Anterior cingulate cortex (tissue), 58 donors: ENCODE measurements at regions not wholly inside any gene's neighbourhood (a gene's known extent, or its start where the extent isn't known, plus 50 kb on each side); places are given as distances from the start of the nearest gene placed in this dataset.
A peak's percentile ranks its signal among the peaks of the same experiment; 100 is the strongest.

Source experiments
- DNase-seq, 58 donors: peaks; one replicate each; lab custom pipeline; 2025; lab: John Stamatoyannopoulos, UW

DNA sequence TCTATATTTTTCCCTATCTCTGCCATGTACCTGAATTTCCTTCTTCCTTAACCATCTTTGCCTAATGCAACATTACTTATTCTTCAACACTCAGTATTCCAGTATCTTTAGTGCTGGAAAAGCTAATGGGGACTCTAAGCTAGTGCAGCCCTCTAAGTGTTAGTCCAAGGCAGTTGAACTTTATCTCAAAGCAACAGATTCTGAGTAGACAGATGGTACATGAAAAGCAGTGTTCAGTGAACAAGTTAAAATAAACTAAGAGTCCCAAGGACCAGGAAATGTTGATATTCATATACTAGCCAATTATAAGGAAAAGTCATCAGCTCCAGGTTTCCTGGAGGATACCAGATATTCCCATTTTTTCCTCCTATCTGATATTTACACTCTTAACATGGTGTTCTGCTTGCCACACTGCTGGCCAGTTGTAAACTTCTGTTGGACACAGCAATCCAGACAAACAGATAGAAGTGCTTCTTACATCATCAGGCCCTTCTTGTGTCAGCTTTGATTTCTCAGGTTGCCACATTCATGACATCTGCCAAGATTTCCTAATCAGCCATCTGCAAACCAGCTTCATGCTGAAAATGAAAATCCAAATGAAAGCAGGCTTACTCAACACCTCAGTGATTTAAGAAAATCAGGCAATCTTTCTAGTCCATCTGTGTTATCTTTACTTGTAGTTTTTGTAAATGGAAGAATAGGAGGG is 255.9 kb upstream of the POU2AF2 start:
- peak in 2 of 58 donors; percentile 4 to 12 for DNase-seq

DNA sequence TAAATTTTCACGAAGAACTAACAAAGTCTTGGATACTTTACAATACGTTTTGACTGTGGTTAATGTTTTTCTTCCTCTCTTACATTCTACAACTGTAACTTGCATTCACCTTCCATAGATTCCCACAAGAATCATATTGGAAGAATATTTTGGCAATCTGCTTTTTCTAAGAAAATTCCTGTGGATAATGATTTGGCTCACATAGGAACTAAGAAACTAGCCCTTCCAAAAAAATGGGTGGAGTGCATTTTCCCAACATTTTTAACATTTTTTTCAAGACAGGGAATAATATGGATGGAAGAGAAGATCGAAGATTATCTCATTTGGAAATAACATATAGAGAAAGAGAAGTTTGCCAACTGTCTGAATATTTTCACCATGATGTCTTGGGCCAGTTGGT is 256.9 kb upstream of the POU2AF2 start:
- no peak for DNase-seq

DNA sequence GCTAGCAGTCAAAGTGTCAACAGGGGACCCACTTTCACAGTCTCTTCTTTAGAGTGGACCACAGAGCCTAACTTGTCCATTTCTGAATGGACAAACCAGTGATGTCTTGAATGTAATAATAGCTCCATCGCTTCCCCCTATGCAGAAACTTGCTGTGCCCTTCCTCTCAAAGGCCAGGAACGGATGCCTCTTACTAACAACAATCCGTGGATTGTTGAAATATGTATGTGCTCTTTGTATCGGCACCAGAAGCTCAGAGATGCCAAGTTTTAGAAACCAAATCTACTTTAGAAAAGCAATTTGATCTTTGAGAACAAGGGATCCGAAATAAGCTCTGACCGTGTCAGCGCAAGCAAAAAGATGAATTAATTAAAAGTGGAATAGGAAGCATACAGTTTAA is 259.5 kb upstream of the POU2AF2 start:
- no peak for DNase-seq

DNA sequence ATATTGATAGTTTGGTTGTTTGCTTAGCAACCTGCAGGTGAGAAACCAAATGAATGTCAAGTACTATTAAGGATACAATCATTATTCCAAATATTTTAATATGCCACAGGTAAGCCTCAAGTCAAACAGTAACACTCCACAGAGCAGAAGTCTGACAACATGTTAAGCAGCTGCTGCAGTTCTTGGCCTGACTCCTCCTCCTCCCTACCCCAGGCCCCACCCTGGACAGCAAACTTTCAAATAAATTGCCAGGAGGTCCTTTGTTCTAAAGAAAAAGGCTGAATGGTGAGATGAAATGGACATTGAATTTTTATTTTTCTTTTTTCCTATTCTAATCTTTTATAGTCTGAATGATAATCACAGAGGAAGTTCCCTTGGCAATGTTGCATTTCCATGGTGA is 260.0 kb upstream of the POU2AF2 start:
- no peak for DNase-seq

DNA sequence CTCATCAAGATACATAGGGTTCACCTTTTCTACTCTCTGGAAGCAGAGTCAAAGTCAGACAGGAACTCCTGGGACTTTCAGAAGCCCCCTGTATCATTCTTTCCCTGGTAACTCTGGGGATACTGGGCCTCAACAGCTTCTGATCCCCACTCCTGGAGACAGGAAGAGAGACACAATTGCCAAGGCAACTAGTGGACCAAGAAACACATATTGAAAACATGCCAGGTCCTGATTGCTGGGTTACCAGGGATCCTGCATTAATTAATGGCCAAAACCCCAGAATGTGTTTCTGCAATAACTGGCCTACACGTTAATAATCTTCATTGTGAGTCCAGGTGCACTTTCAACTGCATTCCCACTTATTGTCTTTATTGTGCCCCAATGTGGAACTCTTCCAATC is 260.8 kb upstream of the POU2AF2 start:
- DNase-seq, result no peak

- no peak for DNase-seq
Observed at GRCh38 chr11:110984147-110984546, 261.4 kb upstream of the POU2AF2 start.

DNA sequence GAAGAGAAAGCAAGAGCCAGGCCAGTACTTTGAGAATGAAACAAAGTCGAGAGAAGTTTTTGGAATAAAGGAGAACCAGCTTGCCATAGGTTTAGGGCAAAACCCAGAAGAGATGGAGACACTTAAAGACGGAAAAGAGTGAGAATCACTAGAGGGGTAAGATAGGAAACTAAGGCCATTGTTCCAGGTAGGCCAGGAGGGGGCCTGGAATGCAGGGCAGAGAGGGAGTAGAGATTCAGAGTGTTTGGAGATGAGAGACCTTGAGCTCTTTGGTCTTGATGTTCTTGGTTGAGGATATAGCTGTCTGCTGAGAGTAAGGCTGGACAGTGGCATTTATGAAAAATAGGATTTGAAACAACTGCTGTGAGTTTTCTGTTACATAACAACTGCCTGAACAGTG is 263.3 kb upstream of the POU2AF2 start:
- no peak for DNase-seq

DNA sequence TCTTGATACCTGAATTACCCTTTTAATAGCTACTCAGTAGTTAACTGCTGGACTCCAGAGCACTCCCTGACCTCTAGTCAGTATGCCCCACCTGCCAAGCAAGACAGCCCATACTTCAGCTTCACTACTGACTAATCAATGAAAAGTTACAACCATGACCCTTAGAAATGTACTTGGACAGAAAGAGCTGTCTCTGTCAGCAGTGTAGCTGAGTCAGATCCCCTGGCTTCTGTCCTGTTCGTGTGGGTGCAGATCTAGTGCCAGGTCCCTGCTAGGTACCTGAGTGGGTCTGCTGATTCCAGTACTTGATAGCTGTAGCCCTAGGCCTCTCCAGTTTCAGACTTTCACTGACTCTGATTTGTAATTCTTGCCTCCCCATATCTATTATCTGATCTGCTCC is 265.8 kb upstream of the POU2AF2 start:
- no peak for DNase-seq

DNA sequence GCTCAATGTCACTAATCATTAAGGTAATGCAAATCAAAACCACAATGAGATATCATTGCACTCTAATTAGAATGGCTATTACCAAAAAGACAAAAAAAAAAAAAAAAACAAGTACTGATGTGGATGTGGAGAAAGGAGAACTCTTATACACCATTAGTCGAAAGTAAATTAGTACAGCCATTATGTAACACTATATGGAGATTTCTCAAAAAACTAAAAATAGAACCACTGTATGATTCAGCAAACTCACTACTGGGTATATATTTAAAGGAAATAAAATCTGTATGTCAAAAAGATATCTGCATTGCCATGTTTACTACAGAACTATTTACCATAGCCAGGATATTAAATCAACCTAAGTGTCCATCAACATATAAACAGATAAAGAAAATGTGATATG is 265.4 kb upstream of the ARHGAP20 start:
- DNase-seq, result no peak

DNA sequence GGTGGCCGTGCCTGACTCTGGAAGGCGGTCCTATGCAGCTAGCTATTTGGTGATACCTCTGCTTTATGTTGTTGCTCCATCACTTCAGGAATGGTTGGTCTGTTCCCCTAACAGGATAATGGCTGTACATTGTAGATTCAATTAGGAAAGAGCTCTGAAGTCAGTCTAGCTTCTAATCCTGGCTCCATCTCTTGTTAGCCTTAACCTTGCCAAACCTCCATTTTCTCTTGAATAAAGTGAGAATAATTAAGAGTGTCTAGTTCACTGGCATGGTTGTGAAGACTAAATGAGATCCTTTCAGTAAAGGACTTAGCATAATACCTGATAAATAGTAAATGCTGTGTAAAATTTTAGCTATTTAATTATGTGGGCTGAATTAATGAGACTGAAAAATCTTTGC is 262.5 kb upstream of the ARHGAP20 start:
- DNase-seq, result no peak

- no peak for DNase-seq
Observed at GRCh38 chr11:110973401-110973980, 261.3 kb upstream of the ARHGAP20 start.

DNA sequence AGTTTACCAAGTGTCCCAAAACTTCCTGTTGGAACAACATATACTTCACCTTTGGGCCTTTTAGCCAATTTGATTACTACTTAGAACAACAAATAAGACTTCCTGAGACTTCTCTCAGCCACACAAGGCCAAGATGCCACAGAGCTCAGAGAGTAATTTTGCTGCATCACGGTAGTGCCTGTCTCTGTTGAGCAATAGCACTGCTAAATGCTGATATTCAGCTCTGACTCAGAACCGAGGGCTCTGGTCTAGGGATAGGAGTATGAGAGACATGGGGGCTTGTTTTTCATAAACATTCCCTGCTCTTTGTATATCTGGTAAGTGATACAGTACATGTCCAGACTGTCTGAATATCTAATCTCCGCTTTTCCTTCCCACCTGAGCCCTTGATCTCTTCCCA is 260.4 kb upstream of the ARHGAP20 start:
- DNase-seq, result no peak

GRCh38 chr11:110972106-110972505 is 259.9 kb upstream of the ARHGAP20 start:
- DNase-seq, result no peak

DNA sequence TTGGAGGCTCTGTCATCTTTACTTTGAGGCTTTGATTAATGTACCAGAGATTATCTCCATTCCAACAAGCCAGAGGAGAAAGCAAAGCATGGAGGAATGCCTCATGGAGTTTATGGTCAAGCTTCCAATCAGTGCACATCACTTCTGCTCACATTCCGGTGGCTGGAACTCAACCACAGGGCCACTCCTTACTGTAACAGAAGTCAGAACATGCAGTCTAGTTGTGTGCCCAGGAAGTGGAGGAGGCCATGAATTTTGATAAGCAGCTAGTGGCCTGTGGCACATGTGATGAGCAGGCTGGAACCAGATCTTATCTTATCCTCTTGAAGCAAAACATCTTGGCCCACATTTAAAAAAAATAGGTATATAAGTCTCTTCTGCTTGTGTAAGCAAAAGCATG is 258.9 kb upstream of the ARHGAP20 start:
- no peak for DNase-seq

- no peak for DNase-seq
Observed at GRCh38 chr11:110968348-110969062, 256.3 kb upstream of the ARHGAP20 start.

- DNase-seq, result no peak
Observed at GRCh38 chr11:110966131-110966530, 253.9 kb upstream of the ARHGAP20 start.

- DNase-seq, result no peak
Observed at GRCh38 chr11:110962921-110963320, 250.7 kb upstream of the ARHGAP20 start.

DNA sequence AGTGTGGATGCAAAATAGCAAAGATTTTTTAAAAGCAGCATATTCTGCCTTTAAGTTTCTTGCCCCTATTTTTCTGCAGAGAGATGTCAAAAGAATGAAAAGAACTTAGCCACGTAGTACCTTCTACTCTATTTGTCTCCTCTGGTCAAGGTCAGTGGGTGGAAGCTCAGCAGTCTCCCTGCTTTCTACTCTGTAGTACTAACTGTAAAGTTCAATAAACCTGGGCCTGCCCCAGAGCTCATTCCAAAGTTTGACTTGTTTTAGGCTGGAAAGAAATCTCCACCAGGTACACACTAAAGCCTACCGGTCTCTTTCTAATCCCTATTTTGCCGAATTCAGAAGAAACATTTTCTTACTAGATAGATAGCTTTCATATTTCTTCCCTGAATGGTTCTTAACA is 247.9 kb upstream of the ARHGAP20 start:
- no peak for DNase-seq

- no peak for DNase-seq
Observed at GRCh38 chr11:110958216-110958615, 246.0 kb upstream of the ARHGAP20 start.

GRCh38 chr11:110955776-110956175 is 243.5 kb upstream of the ARHGAP20 start:
- no peak for DNase-seq

DNA sequence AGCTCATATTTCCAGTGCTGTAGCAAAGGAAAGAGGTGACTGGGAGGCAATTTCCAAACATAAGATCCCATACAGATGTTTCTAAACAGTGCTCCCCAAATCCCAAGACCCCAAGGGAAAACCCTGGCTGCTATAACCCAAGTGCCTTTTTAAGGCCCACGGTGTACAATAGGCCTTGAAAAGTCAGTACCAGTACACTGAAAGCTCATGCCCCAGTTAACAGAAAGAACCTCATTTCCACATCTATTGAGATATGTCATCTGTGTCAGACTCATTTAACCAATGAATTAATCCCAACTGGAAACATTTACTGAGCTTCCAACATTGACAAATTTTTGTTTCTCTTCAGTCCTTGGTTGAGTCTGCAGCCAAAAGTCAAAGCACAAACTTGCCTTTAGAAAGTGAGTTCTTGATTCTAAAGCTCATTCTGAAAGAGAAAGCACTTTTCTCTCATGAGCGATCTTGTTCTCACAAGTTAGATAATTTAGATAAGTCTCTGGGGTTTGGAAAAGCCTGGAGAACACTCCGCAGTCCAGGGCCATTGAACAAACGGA is 239.8 kb upstream of the ARHGAP20 start:
- no peak for DNase-seq
